ENCODE measurements at regions not wholly inside any gene's neighbourhood (a gene's known extent, or its start where the extent isn't known, plus 50 kb on each side); places are given as distances from the start of the nearest gene placed in this dataset.

DNA sequence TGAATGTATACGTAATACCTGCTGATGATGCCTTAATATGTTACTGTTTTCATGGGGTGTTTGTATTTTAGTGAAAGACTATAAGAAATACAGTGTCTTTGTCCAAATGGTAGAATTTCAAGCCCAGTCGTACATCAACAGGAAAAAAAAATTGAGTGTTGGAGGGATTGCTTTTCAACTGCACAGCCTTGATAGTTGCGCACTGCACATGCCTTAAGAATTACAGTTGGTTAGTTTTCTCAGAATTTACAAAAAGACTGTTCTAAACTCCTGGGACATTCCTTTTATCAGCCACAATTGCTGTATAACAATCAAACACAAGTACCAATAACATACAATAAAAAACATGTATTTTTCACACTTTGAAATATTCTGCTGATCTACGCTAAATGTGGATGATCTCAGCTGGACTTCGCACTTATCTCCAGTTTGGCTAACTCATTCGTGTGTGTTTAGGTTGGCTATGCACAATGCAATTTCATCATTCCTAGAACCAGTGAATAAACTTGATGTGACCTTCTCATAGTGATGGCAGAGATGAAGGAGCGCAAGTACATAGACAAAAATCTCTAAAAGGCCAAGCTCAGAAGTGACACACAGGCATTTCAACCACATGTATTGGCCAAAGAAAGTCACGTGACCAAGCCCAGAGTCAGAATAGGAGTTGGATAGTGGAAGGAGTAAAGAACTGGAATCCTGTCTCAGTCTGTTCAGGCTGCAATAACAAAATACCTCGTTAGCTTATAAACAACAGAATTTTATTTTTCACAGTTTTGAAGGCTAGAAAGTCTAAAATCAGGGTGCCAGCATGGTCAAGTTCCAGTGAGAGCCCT is 152.3 kb downstream of the IPMK start:
- Histone ChIP-seq H3K27ac (ENCODE audit: low read depth in 2 of 2, low read length in 2 of 2) (no peak overlapping the region), H3K36me3 (ENCODE audit: control insufficient read depth in 2 of 3, insufficient read depth in 3 of 3, low read length in 3 of 3) (no peaks in the 10 kb centered on the region), H3K27me3 (ENCODE audit: control insufficient read depth, insufficient read depth, low read length) (no peaks in the 10 kb centered on the region), H3K9me3 (ENCODE audit: control insufficient read depth in 2 of 3, insufficient read depth in 1 of 3, low read length in 3 of 3) (no peaks in the 10 kb centered on the region), H3K4me3 (ENCODE audit: low read length in 3 of 3) (no peak overlapping the region), H3K9ac (ENCODE audit: low read length in 3 of 3) (no peak overlapping the region), H3K4me1 (ENCODE audit: control insufficient read depth in 2 of 3, insufficient read depth in 2 of 3, low read depth in 1 of 3, low read length in 3 of 3) (no peaks in the 10 kb centered on the region)
- FAIRE-seq: no peak
- DNase-seq: no peak
- TF ChIP-seq, protein P1, sequence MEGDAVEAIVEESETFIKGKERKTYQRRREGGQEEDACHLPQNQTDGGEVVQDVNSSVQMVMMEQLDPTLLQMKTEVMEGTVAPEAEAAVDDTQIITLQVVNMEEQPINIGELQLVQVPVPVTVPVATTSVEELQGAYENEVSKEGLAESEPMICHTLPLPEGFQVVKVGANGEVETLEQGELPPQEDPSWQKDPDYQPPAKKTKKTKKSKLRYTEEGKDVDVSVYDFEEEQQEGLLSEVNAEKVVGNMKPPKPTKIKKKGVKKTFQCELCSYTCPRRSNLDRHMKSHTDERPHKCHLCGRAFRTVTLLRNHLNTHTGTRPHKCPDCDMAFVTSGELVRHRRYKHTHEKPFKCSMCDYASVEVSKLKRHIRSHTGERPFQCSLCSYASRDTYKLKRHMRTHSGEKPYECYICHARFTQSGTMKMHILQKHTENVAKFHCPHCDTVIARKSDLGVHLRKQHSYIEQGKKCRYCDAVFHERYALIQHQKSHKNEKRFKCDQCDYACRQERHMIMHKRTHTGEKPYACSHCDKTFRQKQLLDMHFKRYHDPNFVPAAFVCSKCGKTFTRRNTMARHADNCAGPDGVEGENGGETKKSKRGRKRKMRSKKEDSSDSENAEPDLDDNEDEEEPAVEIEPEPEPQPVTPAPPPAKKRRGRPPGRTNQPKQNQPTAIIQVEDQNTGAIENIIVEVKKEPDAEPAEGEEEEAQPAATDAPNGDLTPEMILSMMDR (IDR thresholded peaks at IDR 0.05; ENCODE audit: borderline replicate concordance, extremely low read depth, insufficient read depth): no peak
- intact Hi-C loops (cut with DNase I): no loop called here

DNA sequence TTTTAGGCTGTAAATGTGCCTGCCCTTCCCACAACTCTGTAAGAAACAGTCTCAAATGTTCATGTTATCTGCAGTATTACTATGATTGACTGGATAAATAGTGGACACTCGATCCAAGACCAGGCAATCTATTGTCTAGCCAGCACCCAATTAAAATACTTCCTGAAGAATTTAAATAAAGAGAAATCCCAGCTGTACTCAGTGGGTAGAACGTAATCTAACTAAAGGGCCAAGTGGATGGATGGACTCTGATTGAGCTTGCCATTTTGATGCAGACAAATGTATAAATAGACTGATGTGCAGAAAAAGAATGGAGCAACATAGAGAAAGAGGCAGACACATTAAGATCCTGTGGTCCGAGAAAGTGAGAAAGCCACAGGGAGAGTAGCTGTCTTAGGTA is 158.0 kb downstream of the IPMK start:
- no peak for FAIRE-seq
- Histone ChIP-seq H3K36me3 (ENCODE audit: control insufficient read depth in 2 of 3, insufficient read depth in 3 of 3, low read length in 3 of 3) (no peaks in the 10 kb centered on the region), H3K27ac (ENCODE audit: low read depth in 2 of 2, low read length in 2 of 2) (no peak overlapping the region), H3K4me1 (ENCODE audit: control insufficient read depth in 2 of 3, insufficient read depth in 2 of 3, low read depth in 1 of 3, low read length in 3 of 3) (no peaks in the 10 kb centered on the region), H3K9ac (ENCODE audit: low read length in 3 of 3) (no peak overlapping the region), H3K4me3 (ENCODE audit: low read length in 3 of 3) (no peak overlapping the region), H3K27me3 (ENCODE audit: control insufficient read depth, insufficient read depth, low read length) (no peaks in the 10 kb centered on the region), H3K9me3 (ENCODE audit: control insufficient read depth in 2 of 3, insufficient read depth in 1 of 3, low read length in 3 of 3) (no peaks in the 10 kb centered on the region)
- DNase-seq: no peak
- TF ChIP-seq, protein P1 (IDR thresholded peaks at IDR 0.05; ENCODE audit: borderline replicate concordance, extremely low read depth, insufficient read depth): no peak
- intact Hi-C loops (cut with DNase I): no loop called here

DNA sequence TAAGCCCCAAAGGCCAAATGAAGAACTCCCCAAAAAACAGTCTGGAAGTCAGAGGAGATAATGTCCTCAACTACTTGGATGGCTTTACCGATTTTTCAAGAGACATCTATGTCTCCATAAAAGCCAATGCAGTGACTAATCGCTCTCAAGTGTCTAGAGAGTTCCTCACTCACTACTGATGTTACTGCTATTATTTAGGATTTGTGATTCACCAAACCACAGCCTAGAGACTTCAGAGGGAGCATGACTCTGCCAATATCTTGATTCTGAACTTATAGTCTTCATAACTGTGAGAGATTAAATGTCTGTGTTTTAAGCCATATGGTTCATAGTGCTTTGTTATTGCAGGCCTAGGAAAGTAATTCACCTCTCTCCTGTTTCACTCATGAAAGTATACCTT is 160.2 kb downstream of the IPMK start:
- no peak overlapping the region for H3K4me3 ChIP-seq (ENCODE audit: low read length in 3 of 3)
- intact Hi-C loops (cut with DNase I): no loop called here
- no peak for DNase-seq
- H3K27ac ChIP-seq (ENCODE audit: low read depth in 2 of 2, low read length in 2 of 2): no peak overlapping the region
- H3K9ac ChIP-seq (ENCODE audit: low read length in 3 of 3): no peak overlapping the region
- H3K9me3 ChIP-seq (ENCODE audit: control insufficient read depth in 2 of 3, insufficient read depth in 1 of 3, low read length in 3 of 3): no peaks in the 10 kb centered on the region
- H3K36me3 ChIP-seq (ENCODE audit: control insufficient read depth in 2 of 3, insufficient read depth in 3 of 3, low read length in 3 of 3): no peaks in the 10 kb centered on the region
- TF ChIP-seq, protein P1 (IDR thresholded peaks at IDR 0.05; ENCODE audit: borderline replicate concordance, extremely low read depth, insufficient read depth): no peak
- no peaks in the 10 kb centered on the region for H3K27me3 ChIP-seq (ENCODE audit: control insufficient read depth, insufficient read depth, low read length)
- H3K4me1 ChIP-seq (ENCODE audit: control insufficient read depth in 2 of 3, insufficient read depth in 2 of 3, low read depth in 1 of 3, low read length in 3 of 3): no peaks in the 10 kb centered on the region
- FAIRE-seq: no peak

All from kidney (tissue), 13 donors.